ENCODE measurements at regions not wholly inside any gene's neighbourhood (a gene's known extent, or its start where the extent isn't known, plus 50 kb on each side); places are given as distances from the start of the nearest gene placed in this dataset.

DNA sequence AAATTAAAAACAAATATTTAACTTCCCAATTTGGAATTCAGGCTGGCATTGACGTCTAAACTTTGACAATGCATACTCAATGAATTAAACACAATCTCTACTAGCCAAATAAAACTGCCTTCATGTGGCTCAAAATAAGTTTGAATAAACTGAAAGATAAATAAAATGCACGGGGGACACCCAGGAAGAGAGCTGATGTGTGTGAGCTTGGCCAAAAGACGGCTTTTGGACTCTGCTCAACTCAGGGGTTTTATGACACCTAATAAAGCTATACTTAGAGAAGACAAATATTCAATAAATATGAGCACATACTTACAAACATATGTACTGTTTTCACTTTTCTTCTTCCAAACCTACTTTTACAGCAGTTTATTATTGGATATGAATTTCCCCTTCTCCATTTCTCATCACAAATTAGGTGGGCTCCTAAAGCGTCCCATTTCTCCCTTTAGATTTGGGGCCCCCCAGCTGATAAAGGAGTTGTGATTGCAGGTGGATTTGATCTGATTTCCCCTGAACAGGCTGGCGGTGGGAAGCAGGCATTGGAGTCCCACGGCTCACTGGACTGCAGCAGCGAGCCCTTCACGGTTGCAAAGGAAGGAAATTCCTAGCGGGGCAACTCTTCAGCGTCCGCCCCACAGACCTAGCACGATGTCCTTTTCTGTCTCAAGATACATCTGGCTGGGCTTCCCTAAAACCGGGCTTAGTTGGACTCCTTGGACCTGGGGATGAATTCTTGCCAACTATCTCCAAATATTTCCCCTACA lies 79.6 kb downstream of the INSIG1 start:
- TF ChIP-seq, protein P1, sequence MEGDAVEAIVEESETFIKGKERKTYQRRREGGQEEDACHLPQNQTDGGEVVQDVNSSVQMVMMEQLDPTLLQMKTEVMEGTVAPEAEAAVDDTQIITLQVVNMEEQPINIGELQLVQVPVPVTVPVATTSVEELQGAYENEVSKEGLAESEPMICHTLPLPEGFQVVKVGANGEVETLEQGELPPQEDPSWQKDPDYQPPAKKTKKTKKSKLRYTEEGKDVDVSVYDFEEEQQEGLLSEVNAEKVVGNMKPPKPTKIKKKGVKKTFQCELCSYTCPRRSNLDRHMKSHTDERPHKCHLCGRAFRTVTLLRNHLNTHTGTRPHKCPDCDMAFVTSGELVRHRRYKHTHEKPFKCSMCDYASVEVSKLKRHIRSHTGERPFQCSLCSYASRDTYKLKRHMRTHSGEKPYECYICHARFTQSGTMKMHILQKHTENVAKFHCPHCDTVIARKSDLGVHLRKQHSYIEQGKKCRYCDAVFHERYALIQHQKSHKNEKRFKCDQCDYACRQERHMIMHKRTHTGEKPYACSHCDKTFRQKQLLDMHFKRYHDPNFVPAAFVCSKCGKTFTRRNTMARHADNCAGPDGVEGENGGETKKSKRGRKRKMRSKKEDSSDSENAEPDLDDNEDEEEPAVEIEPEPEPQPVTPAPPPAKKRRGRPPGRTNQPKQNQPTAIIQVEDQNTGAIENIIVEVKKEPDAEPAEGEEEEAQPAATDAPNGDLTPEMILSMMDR (IDR thresholded peaks at IDR 0.05; ENCODE audit: extremely low read depth in 1 of 2, insufficient read depth in 1 of 2, low read depth in 1 of 2, low read length in 2 of 2), result no peak
- TF ChIP-seq POLR2A (IDR thresholded peaks at IDR 0.05; ENCODE audit: low read depth, low read length) (no peak), POLR2AphosphoS5 (IDR thresholded peaks at IDR 0.05; ENCODE audit: insufficient read depth, low read depth, low read length) (no peak), FOS (IDR thresholded peaks at IDR 0.05; ENCODE audit: borderline replicate concordance, insufficient read depth, low read length) (no peak), JUN (IDR thresholded peaks at IDR 0.05; ENCODE audit: borderline replicate concordance, insufficient read depth, insufficient read length, low read depth) (no peak)
